ENCODE measurements at regions not wholly inside any gene's neighbourhood (a gene's known extent, or its start where the extent isn't known, plus 50 kb on each side); places are given as distances from the start of the nearest gene placed in this dataset.
"Not testable (repeated sequence)": the region's sequence is repeated elsewhere in the genome, so short reads cannot be mapped to it uniquely, and the experiment has no call there.

DNA sequence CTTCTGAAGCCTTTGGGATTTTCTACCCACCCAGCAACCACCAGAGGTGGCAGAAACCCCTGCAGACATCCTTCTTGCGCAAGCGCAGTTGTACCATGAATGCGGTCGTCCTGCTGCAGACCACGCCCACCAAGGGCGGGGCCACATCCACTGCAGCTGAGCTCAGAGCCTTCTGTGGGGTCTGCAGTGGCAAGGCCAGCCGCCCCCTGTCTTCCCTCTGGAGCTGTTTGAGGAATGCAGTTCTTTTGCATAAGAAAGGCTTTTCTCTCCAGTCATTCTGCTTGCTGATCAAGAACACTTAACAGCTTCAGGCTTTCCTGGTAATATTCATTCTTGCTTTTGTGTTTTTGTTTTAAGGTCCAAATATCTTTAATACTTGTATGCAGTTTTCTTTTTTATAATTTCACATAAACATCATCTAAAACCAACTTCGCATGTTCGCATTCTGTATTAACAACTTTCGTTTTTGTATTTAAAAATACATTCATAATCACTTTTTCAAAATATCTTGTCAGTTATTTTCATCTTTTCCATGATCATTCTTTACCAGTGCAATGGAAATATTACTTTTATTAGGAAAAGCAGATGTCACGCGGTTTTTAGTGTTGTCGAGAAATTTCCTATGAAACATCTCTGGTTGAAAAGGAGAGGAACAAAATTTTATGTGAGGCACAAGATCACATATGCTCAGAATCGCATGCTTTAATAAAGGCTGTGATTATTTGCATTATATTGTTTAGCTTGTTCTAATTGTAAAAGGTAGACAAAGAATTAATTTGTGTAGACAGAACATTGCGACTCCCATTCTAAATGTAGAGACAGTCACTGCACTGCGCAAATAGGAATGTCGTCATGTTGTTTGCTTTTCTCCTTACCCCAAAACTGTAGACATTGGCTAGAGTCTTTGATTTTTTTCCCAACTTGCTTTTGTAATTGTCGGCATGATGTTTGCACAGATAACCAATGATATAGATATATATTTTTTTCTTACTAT lies 98.1 kb upstream of the SNRPN start:
- no peak overlapping the region for H3K4ac ChIP-seq (ENCODE audit: low read depth, low read length)
- H3K4me1 ChIP-seq (ENCODE audit: control insufficient read depth in 1 of 2, insufficient read depth in 2 of 2, low read length in 2 of 2), result peaks cover 0 to 3% of the 10 kb centered on the region in 2 experiments
- no peaks in the 10 kb centered on the region for H3K27me3 ChIP-seq (ENCODE audit: insufficient read depth, low read length)
- DNase-seq, result no peak
- H3K4me2 ChIP-seq (ENCODE audit: low read length), result no peak overlapping the region
- H2BK120ac ChIP-seq (ENCODE audit: insufficient read depth, low read length, poor library complexity), result no peak overlapping the region
- no peak overlapping the region for H4K91ac ChIP-seq (ENCODE audit: low read depth, low read length)
- H3K27ac ChIP-seq (ENCODE audit: low read depth, low read length), result no peak overlapping the region
- no peak overlapping the region for H3K4me3 ChIP-seq (ENCODE audit: low read depth, low read length)
- H3K14ac ChIP-seq (ENCODE audit: low read length), result no peak overlapping the region
- H3K18ac ChIP-seq (ENCODE audit: low read length), result no peak overlapping the region
- no peaks in the 10 kb centered on the region for H3K79me2 ChIP-seq (ENCODE audit: control insufficient read depth, insufficient read depth, low read length, poor library complexity)
- H4K8ac ChIP-seq (ENCODE audit: low read depth, low read length), result no peak overlapping the region
- peaks cover 12% of the 10 kb centered on the region for H3K79me1 ChIP-seq (ENCODE audit: low read length)
- no peak overlapping the region for H4K12ac ChIP-seq (ENCODE audit: low read depth, low read length)
- H3K9me3 ChIP-seq (ENCODE audit: insufficient read depth, low read depth, low read length), result no peaks in the 10 kb centered on the region
- no peaks in the 10 kb centered on the region for H3K36me3 ChIP-seq (ENCODE audit: control insufficient read depth in 1 of 2, insufficient read depth in 2 of 2, low read length in 2 of 2)
- H2BK5ac ChIP-seq (ENCODE audit: low read depth, low read length, poor library complexity), result no peak overlapping the region
- no peak overlapping the region for H2AFZ ChIP-seq (ENCODE audit: insufficient read depth, low read length, poor library complexity)
- no peak overlapping the region for H3K23ac ChIP-seq (ENCODE audit: low read length)
- no peak overlapping the region for H2BK12ac ChIP-seq (ENCODE audit: low read length)
- no peak overlapping the region for H2AK5ac ChIP-seq (ENCODE audit: low read length)
- H3K9ac ChIP-seq (ENCODE audit: low read length), result no peak overlapping the region
- 100% methylated on average over 2 of the region's 18 CpGs for WGBS (ENCODE audit: extremely low coverage, insufficient coverage, insufficient read length)

- Histone ChIP-seq H3K9me3 (ENCODE audit: insufficient read depth, low read depth, low read length) (no peaks in the 10 kb centered on the region), H3K4me1 (ENCODE audit: control insufficient read depth in 1 of 2, insufficient read depth in 2 of 2, low read length in 2 of 2) (peaks cover 0 to 6% of the 10 kb centered on the region in 2 experiments), H3K4me3 (ENCODE audit: low read depth, low read length) (no peak overlapping the region), H3K14ac (ENCODE audit: low read length) (peak overlapping the region; percentile 79), H3K4me2 (ENCODE audit: low read length) (peak overlapping the region; percentile 45), H2AFZ (ENCODE audit: insufficient read depth, low read length, poor library complexity) (no peak overlapping the region), H3K79me1 (ENCODE audit: low read length) (peaks cover 12% of the 10 kb centered on the region), H3K23ac (ENCODE audit: low read length) (no peak overlapping the region), H2BK12ac (ENCODE audit: low read length) (no peak overlapping the region), H3K4ac (ENCODE audit: low read depth, low read length) (peak overlapping the region; percentile 46), H3K27me3 (ENCODE audit: insufficient read depth, low read length) (no peaks in the 10 kb centered on the region), H4K12ac (ENCODE audit: low read depth, low read length) (peak overlapping the region; percentile 62), H2BK120ac (ENCODE audit: insufficient read depth, low read length, poor library complexity) (peak overlapping the region; percentile 15), H4K91ac (ENCODE audit: low read depth, low read length) (peak overlapping the region; percentile 68), H2BK5ac (ENCODE audit: low read depth, low read length, poor library complexity) (peak overlapping the region; percentile 76), H3K18ac (ENCODE audit: low read length) (no peak overlapping the region), H3K36me3 (ENCODE audit: control insufficient read depth in 1 of 2, insufficient read depth in 2 of 2, low read length in 2 of 2) (no peaks in the 10 kb centered on the region), H3K79me2 (ENCODE audit: control insufficient read depth, insufficient read depth, low read length, poor library complexity) (peaks cover 2% of the 10 kb centered on the region), H3K27ac (ENCODE audit: low read depth, low read length) (peak overlapping the region; percentile 90), H4K8ac (ENCODE audit: low read depth, low read length) (no peak overlapping the region), H3K9ac (ENCODE audit: low read length) (no peak overlapping the region), H2AK5ac (ENCODE audit: low read length) (no peak overlapping the region)
- no CpG with 5 or more reads among the region's 5 CpGs for WGBS (ENCODE audit: extremely low coverage, insufficient coverage, insufficient read length)
- DNase-seq, result no peak
These were observed 97.0 kb upstream of the SNRPN start for GRCh38 chr15:24857763-24858162.

DNA sequence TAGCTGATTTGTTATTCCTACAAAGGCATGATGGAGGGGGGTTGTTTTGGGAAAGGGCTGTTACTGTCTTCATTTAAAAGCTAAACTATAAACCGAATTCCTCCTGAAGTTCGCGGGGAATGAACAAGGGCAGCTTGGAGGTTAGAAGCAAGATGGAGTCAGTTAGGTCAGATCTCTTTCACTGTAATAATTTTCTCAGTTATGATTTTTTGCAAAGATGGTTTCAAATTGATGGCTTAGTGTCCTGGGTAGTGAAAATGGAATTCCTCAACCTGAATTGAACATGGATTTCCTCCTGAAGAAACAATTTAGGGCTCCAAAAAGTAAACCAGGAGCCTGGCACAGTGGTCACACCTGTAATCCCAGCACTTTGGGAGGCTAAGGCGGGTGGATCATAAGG lies 96.6 kb upstream of the SNRPN start:
- not testable (repeated sequence) for H3K14ac ChIP-seq (ENCODE audit: low read length); H3K9ac ChIP-seq (ENCODE audit: low read length); H3K79me2 ChIP-seq (ENCODE audit: control insufficient read depth, insufficient read depth, low read length, poor library complexity); H2AFZ ChIP-seq (ENCODE audit: insufficient read depth, low read length, poor library complexity); H3K4me3 ChIP-seq (ENCODE audit: low read depth, low read length); H4K12ac ChIP-seq (ENCODE audit: low read depth, low read length); H3K27me3 ChIP-seq (ENCODE audit: insufficient read depth, low read length); DNase-seq; H3K23ac ChIP-seq (ENCODE audit: low read length); H3K18ac ChIP-seq (ENCODE audit: low read length); H3K4me1 ChIP-seq (ENCODE audit: control insufficient read depth in 1 of 2, insufficient read depth in 2 of 2, low read length in 2 of 2); H2AK5ac ChIP-seq (ENCODE audit: low read length); H3K9me3 ChIP-seq (ENCODE audit: insufficient read depth, low read depth, low read length); H3K36me3 ChIP-seq (ENCODE audit: control insufficient read depth in 1 of 2, insufficient read depth in 2 of 2, low read length in 2 of 2)
- no CpG with 5 or more reads among the region's 4 CpGs for WGBS (ENCODE audit: extremely low coverage, insufficient coverage, insufficient read length)
- Histone ChIP-seq H3K79me1 (ENCODE audit: low read length) (peaks cover 12% of the 10 kb centered on the region), H3K4ac (ENCODE audit: low read depth, low read length) (peak overlapping the region; percentile 70), H3K27ac (ENCODE audit: low read depth, low read length) (peak overlapping the region; percentile 90), H2BK5ac (ENCODE audit: low read depth, low read length, poor library complexity) (peak overlapping the region; percentile 94), H4K91ac (ENCODE audit: low read depth, low read length) (peak overlapping the region; percentile 88), H4K8ac (ENCODE audit: low read depth, low read length) (peak overlapping the region; percentile 70), H2BK120ac (ENCODE audit: insufficient read depth, low read length, poor library complexity) (peak overlapping the region; percentile 94), H2BK12ac (ENCODE audit: low read length) (peak overlapping the region; percentile 64), H3K4me2 (ENCODE audit: low read length) (peak overlapping the region; percentile 45)

DNA sequence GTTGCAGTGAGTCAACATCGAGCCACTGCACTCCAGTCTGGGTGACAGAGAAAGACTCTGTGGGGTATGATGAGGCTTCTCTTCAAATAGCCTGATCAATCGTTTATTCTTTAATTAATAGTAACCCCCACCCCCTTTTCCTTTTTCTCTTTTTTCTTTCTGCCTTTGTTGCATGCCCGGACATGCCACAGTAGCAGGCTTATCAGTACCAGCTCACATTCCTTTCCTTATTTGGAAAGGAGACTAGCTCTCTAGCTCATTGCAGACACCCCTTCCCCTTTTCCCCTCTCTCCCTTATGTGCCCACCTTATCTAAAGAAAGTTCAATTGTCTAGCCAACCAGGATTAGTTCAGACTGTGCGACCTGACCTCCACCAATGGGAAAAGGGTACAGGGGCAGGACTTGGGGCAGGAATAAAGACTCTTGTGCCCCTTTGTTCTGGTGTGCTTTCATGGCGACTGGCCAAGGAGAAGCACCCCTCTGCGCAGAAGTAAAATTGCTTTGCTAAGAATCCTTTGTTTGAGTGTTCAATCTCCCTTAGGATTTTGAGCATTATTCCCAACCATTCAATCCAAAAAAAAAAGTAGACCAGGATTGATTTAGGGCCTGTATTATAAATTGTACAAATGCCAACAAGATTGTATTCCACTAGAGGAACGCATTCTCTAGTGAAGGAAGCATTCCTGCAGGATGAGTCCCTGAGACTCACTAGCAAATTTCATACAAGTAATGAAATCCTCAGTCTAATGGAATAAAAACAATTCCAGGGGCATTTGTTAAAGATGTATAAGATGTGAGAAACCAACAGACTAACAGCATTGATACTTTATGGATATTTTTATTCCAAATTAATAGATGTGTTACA lies 95.8 kb upstream of the SNRPN start:
- WGBS (ENCODE audit: extremely low coverage, insufficient coverage, insufficient read length), result no CpG with 5 or more reads among the region's 7 CpGs
- Histone ChIP-seq H3K79me2 (ENCODE audit: control insufficient read depth, insufficient read depth, low read length, poor library complexity) (peaks cover 2% of the 10 kb centered on the region), H3K14ac (ENCODE audit: low read length) (peak overlapping the region; percentile 68), H3K18ac (ENCODE audit: low read length) (no peak overlapping the region), H2BK120ac (ENCODE audit: insufficient read depth, low read length, poor library complexity) (peak overlapping the region; percentile 94), H3K4me2 (ENCODE audit: low read length) (no peak overlapping the region), H3K27me3 (ENCODE audit: insufficient read depth, low read length) (no peaks in the 10 kb centered on the region), H4K8ac (ENCODE audit: low read depth, low read length) (peak overlapping the region; percentile 70), H4K12ac (ENCODE audit: low read depth, low read length) (no peak overlapping the region), H3K9ac (ENCODE audit: low read length) (no peak overlapping the region), H2BK5ac (ENCODE audit: low read depth, low read length, poor library complexity) (peak overlapping the region; percentile 94), H3K23ac (ENCODE audit: low read length) (no peak overlapping the region), H3K9me3 (ENCODE audit: insufficient read depth, low read depth, low read length) (no peaks in the 10 kb centered on the region), H3K79me1 (ENCODE audit: low read length) (peaks cover 12% of the 10 kb centered on the region), H2AK5ac (ENCODE audit: low read length) (no peak overlapping the region), H3K27ac (ENCODE audit: low read depth, low read length) (peak overlapping the region; percentile 90), H4K91ac (ENCODE audit: low read depth, low read length) (peak overlapping the region; percentile 88), H3K4me3 (ENCODE audit: low read depth, low read length) (no peak overlapping the region), H2BK12ac (ENCODE audit: low read length) (peak overlapping the region; percentile 4), H2AFZ (ENCODE audit: insufficient read depth, low read length, poor library complexity) (no peak overlapping the region), H3K4me1 (ENCODE audit: control insufficient read depth in 1 of 2, insufficient read depth in 2 of 2, low read length in 2 of 2) (peaks cover 3 to 6% of the 10 kb centered on the region in 2 experiments), H3K36me3 (ENCODE audit: control insufficient read depth in 1 of 2, insufficient read depth in 2 of 2, low read length in 2 of 2) (no peaks in the 10 kb centered on the region), H3K4ac (ENCODE audit: low read depth, low read length) (peak overlapping the region; percentile 70)
- no peak for DNase-seq

Measured in trophoblast cell (in vitro differentiated cells and primary cell).